ENCODE measurements at regions not wholly inside any gene's neighbourhood (a gene's known extent, or its start where the extent isn't known, plus 50 kb on each side); places are given as distances from the start of the nearest gene placed in this dataset.

GRCh38 chr7:79593866-79594301 lies 140.4 kb upstream of the MAGI2 start:
- FAIRE-seq (no peak), DNase-seq (ENCODE audit: insufficient read length, low spot score) (no peak)

- FAIRE-seq (no peak), DNase-seq (ENCODE audit: insufficient read length, low spot score) (no peak)
Measured at GRCh38 chr7:79590916-79591623, 137.6 kb upstream of the MAGI2 start.

GRCh38 chr7:79590391-79590790 lies 136.9 kb upstream of the MAGI2 start:
- DNase-seq (ENCODE audit: insufficient read length, low spot score) (no peak), FAIRE-seq (no peak)

- DNase-seq (ENCODE audit: insufficient read length, low spot score) (no peak), FAIRE-seq (no peak)
Measured at GRCh38 chr7:79570903-79571302, 117.4 kb upstream of the MAGI2 start.

GRCh38 chr7:79563821-79564522 lies 110.5 kb upstream of the MAGI2 start:
- FAIRE-seq (no peak), DNase-seq (ENCODE audit: insufficient read length, low spot score) (no peak)

- DNase-seq (ENCODE audit: insufficient read length, low spot score), result no peak
- FAIRE-seq, result no peak
Measured at GRCh38 chr7:79555571-79555970, 102.1 kb upstream of the MAGI2 start.

- DNase-seq (ENCODE audit: insufficient read length, low spot score), result no peak
- no peak for FAIRE-seq
Measured at GRCh38 chr7:79553811-79554555, 100.5 kb upstream of the MAGI2 start.

- no peak for FAIRE-seq
Measured at GRCh38 chr7:79552463-79552862, 99.0 kb upstream of the MAGI2 start.

GRCh38 chr7:79548727-79549126 lies 95.3 kb upstream of the MAGI2 start:
- DNase-seq (ENCODE audit: insufficient read length, low spot score) (no peak), FAIRE-seq (no peak)

More at GRCh38 chr7:79552463-79552862, 99.0 kb upstream of the MAGI2 start:
- no peak for DNase-seq (ENCODE audit: insufficient read length, low spot score)

- FAIRE-seq, result no peak
- DNase-seq (ENCODE audit: insufficient read length, low spot score), result no peak
Measured at GRCh38 chr7:79547132-79547531, 93.7 kb upstream of the MAGI2 start.

GRCh38 chr7:79540592-79540991 lies 87.1 kb upstream of the MAGI2 start:
- DNase-seq (ENCODE audit: insufficient read length, low spot score) (no peak), FAIRE-seq (no peak)

GRCh38 chr7:79534128-79534527 lies 80.7 kb upstream of the MAGI2 start:
- FAIRE-seq, result no peak
- no peak for DNase-seq (ENCODE audit: insufficient read length, low spot score)

GRCh38 chr7:79531905-79532664 lies 78.6 kb upstream of the MAGI2 start:
- DNase-seq (ENCODE audit: insufficient read length, low spot score) (no peak), FAIRE-seq (no peak)

- DNase-seq (ENCODE audit: insufficient read length, low spot score) (no peak), FAIRE-seq (no peak)
Measured at GRCh38 chr7:79531116-79531515, 77.6 kb upstream of the MAGI2 start.

- DNase-seq (ENCODE audit: insufficient read length, low spot score) (no peak), FAIRE-seq (no peak)
Measured at GRCh38 chr7:79529881-79530235, 76.4 kb upstream of the MAGI2 start.

- no peak for FAIRE-seq
Measured at GRCh38 chr7:79529214-79529880, 75.9 kb upstream of the MAGI2 start.

GRCh38 chr7:79528421-79528820 lies 75.0 kb upstream of the MAGI2 start:
- FAIRE-seq, result no peak
- no peak for DNase-seq (ENCODE audit: insufficient read length, low spot score)

More at GRCh38 chr7:79529214-79529880, 75.9 kb upstream of the MAGI2 start:
- DNase-seq (ENCODE audit: insufficient read length, low spot score), result no peak

GRCh38 chr7:79524048-79524447 lies 70.6 kb upstream of the MAGI2 start:
- FAIRE-seq, result no peak
- no peak for DNase-seq (ENCODE audit: insufficient read length, low spot score)

- FAIRE-seq, result no peak
- no peak for DNase-seq (ENCODE audit: insufficient read length, low spot score)
Measured at GRCh38 chr7:79523436-79523835, 70.0 kb upstream of the MAGI2 start.

GRCh38 chr7:79520543-79520942 lies 67.1 kb upstream of the MAGI2 start:
- DNase-seq (ENCODE audit: insufficient read length, low spot score), result no peak

More at GRCh38 chr7:79520543-79520942, 67.1 kb upstream of the MAGI2 start:
- no peak for FAIRE-seq
